Activated gamma-delta T cell treated with Interleukin-2 at 50 U/mL for 16 hours (primary cell): ENCODE measurements at regions not wholly inside any gene's neighbourhood (a gene's known extent, or its start where the extent isn't known, plus 50 kb on each side); places are given as distances from the start of the nearest gene placed in this dataset.

Experiments
- DNase-seq: peaks from one replicate; pipeline ENCODE4 v3.0.0-alpha.2; 2020

DNA sequence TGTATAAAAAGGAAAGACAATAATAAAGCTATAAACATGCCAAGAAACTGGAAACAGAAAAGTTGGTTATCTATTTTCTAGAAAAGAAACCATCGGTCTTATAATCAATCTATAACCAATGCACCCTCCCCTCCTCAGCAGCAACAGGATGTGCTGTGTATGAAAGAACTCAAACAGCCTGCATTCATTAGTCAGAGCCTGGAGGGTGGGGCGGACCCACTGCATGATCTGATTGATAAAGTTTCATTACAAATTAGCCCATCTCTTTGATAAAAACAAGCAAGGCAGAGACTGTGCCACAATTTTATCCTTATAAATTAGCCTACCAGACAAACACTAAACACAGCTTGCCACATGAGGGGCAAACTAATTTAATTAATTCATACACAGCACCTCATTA, 448.1 kb downstream of the BCAT1 start:
- no peak for DNase-seq

DNA sequence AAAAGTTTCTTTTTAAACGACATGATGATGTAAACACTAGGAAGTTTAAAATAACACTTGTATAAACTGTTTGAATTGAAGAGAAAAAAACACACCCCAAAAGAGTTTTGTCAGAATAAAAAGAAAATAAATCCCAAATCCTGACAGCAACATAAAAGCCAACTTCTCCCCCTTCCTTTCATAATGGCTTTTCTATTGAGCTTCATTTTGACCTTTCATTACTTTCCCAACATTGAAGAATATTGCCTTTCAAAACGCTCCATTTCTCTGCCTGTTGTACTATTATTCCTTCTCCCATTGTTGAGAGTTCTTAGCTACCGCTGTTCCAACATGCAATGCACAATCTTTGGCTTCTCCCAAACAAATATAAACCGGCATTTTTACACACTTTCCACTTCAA, 448.5 kb downstream of the BCAT1 start:
- no peak for DNase-seq

DNA sequence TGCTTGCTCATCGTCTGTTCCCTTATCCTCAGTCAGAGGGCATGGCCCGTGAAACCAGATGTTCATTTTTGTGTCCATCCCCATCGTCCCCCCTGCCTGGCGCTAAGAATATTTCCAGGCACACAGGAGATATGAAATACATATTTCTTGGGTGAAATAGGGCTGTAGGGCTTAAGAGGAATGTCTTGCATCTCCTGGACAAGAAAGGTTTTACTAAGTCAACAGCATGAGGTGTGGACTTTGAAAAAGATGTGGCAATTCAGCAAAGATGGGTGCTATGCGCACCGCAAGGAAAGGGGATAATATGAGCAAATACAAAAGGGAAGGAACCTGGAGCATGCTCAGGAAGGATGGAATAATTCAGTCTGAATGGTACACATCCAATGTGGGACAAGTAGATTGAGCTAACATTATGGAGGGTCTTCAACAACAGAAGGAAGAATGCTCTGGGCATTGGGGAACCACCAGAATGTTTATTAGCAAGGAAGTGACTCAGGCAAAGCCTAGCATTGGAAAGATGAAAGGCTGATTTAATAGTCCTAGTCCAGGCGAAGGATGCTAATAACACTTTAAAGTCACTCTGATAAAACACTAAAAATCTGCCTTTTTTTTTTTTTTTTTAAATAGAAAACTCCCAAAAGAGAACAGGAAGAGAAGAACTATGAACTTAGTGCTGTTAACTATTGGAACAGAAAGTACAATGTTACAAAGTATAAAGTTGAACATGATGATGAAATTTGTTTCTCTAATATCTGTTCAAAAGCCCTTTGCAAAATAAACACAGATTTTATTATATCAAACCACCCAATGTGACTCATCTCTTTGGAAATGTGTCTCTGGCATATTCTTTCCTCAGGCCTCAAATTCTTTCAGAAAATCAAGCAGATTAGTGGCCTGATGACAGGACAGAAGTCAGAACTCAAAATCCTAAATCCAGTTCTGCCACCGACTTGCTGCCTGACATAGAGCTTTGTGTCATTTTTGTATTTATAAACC, 449.5 kb downstream of the BCAT1 start:
- DNase-seq: no peak

DNA sequence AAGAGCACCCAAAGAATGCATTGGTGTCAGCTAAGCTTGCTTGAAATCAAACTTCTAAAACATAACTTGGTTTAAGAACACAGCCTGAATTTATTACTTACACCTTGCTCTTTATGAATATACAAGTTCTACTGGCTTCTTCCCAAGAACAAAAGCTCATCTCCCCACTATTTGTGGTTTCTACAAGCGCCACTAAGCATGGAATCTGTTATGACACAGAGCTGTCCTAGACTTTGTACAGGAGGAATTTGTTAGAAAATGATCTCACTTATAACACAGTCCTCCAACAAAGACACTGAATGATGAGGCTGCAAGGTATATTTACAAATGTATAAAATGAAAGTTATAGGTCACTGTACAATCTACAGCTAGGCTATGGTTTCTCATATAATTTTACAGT, 452.1 kb downstream of the BCAT1 start:
- DNase-seq: no peak

DNA sequence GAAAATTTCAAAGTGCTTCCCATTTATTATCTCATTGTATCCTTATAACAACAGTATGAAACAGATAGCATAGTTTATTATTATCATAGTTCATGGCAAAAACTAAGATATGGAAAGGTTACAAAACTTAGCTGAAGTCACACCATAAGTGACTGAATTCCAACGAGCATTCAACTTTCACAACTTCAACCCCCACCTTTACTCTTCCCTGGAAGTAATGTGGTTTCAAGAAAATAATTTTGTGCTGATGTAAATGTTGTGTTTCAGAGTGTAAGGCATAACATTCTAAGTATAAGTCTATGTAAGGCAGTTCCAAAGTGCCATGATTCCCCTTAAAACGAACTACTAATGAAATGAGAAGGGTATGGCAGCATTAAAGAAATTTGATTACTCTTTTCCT, 454.5 kb downstream of the BCAT1 start:
- no peak for DNase-seq

DNA sequence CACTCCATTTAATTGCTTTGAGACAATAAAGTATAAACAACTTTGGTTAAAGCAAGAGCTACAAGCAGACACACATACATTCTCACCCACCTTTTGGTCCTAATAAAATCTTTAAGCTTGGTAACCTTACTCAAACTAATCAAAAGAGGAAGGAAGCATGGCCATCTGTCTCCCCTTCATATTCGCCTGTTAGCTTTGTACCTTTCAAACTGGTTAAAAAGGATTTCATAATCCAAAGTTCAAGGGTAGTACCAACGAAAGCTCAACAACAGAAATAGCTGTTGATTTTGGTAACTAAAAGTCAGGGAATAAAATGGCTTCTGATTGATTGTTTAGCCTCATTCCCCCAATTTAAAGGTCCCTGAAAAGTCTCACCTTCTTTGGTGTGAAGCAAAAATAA, 456.9 kb downstream of the BCAT1 start:
- DNase-seq: no peak

DNA sequence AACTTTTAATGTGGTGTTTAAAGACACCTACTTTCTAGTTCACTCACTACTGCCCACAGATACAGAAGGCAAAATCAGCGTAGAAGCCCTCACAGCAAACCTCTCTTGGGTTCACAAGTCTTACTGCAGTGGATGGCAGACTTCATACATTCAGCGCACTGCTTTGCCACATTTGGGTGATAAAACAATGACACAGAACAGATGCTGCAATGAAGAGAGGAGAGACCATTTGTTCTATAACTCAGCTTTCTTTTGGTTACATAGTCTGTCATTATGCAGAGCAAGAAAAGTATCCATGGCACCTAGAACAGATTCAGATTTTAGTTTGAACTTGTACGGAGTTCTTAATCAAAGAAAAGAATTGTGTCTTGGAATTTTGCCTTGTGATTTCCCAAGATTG, 459.0 kb downstream of the BCAT1 start:
- DNase-seq: no peak

- DNase-seq: no peak
These were observed 459.8 kb downstream of the BCAT1 start for GRCh38 chr12:24488906-24489619.

GRCh38 chr12:24488091-24488596, 460.8 kb downstream of the BCAT1 start:
- DNase-seq: no peak

- no peak for DNase-seq
These were observed 461.3 kb downstream of the BCAT1 start for GRCh38 chr12:24487606-24488005.

- no peak for DNase-seq
These were observed 465.2 kb downstream of the BCAT1 start for GRCh38 chr12:24483732-24484131.

- DNase-seq: no peak
These were observed 465.9 kb downstream of the BCAT1 start for GRCh38 chr12:24482882-24483604.

DNA sequence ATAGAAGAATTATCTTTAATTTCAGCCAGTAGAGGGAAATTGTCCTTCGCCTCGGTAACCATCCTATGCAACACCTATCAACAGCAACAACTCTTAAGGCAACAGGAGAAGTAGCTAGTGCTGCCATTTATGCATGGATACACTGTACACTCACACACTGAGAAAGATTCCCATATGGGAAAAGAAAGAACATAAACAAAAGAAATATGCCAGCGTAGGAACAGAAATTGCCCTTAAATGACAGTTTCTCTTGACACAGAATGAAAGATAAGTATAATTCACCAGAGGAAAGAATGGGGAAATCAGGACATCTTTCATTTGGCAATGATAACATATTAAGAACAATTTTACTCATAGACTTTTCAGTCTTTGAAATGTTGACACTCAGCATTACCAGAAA, 466.9 kb downstream of the BCAT1 start:
- no peak for DNase-seq

DNA sequence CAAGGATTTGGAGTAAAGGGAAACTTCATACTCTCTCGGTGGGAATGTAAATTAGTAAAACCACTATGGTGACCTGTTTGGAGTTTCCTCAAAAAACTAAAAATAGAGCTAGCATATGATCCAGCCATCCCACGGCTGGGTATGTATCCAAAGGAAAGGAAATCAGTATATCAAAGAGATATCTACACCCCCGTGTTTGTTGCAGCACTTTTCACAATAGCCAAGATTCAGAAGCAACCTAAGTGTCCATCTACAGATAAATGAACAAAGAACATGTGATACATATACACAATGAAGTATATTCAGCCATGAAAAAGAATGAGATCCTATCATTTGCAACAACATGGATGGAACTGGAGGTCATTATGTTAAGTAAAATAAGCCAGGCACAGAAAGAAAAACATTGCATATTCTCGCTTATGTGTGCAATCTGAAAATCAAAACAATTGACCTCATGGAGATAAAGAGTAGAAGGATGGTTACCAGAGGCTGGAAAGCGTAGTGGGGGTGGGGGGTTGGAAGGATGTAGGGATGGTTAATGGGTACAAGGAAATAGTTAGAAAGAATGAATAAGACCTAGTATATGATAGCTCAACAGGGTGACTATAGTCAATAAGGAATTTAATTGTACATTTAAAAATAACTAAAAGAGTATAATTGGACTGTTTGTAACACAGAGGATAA, 468.0 kb downstream of the BCAT1 start:
- no peak for DNase-seq

- DNase-seq: no peak
These were observed 469.8 kb downstream of the BCAT1 start for GRCh38 chr12:24479131-24479530.

- no peak for DNase-seq
These were observed 470.6 kb downstream of the BCAT1 start for GRCh38 chr12:24478254-24478653.

- DNase-seq: no peak
These were observed 472.6 kb downstream of the BCAT1 start for GRCh38 chr12:24476310-24476709.

- DNase-seq: no peak
These were observed 473.6 kb downstream of the BCAT1 start for GRCh38 chr12:24475337-24475736.

GRCh38 chr12:24473097-24473496, 475.8 kb downstream of the BCAT1 start:
- DNase-seq: no peak

GRCh38 chr12:24470050-24470449, 478.9 kb downstream of the BCAT1 start:
- DNase-seq: no peak

- no peak for DNase-seq
These were observed 479.8 kb downstream of the BCAT1 start for GRCh38 chr12:24469089-24469488.

DNA sequence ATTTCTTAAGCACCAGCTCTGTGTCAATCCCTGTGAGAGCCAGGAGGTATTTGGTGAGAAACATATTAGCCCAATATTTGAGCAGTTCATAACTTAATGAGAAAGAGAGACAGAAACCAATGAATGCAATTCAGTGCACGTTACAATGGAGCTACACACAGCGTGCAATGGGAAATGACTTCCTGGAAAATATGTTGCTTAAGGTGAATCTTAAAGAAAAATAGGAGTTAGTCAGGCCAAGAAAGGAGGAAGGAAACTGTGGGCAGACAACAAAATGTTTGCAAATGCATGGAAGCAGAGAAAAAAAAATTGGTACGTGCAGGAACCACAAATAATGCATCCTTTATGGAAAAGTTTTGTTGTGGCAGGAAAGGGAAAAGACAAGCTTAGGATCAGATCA, 481.7 kb downstream of the BCAT1 start:
- DNase-seq: no peak

- no peak for DNase-seq
These were observed 485.5 kb downstream of the BCAT1 start for GRCh38 chr12:24463375-24463774.
